HEK293 (cell line): ENCODE measurements at regions not wholly inside any gene's neighbourhood (a gene's known extent, or its start where the extent isn't known, plus 50 kb on each side); places are given as distances from the start of the nearest gene placed in this dataset.

ENCODE experiments used
- CTCF ChIP-seq: fragments of 450-650 bp; formaldehyde crosslinking; IDR thresholded peaks from 2 replicates; pipeline ENCODE4 v1.5.1; 2016; ENCODE audit warnings: missing biosample characterization, missing genetic modification characterization
- ZNF768 ChIP-seq: fragments of 450-650 bp; formaldehyde crosslinking; IDR thresholded peaks from 2 replicates; pipeline ENCODE4 v1.5.1; 2018; ENCODE audit warnings: missing biosample characterization, mild to moderate bottlenecking, missing genetic modification characterization

DNA sequence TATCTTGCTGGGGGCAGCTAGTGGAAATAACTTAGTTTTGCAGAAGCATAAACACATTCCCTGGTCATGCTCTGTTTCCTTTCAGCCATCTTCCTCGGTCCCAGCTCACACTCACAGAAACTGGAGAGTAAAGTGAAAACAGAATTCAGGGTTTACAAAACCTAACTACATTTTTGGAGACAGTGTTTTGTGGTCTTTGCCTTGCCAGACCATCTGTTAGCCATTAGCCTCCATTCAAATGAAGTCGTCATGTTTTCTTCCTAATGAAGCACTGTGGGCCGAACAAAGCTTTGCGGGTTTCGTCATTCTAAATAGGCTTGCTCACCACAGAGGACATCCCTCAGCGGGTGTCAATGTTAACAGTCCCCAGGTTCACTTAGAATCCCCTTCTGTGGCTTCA lies 214.6 kb upstream of the TMEM72 start:
- no peak for TF ChIP-seq CTCF (tag by site-specific recombination)
- no peak for TF ChIP-seq ZNF768 (tag by site-specific recombination)
